ENCODE measurements at regions not wholly inside any gene's neighbourhood (a gene's known extent, or its start where the extent isn't known, plus 50 kb on each side); places are given as distances from the start of the nearest gene placed in this dataset.

- DNase-seq = no peak
These were observed 318.5 kb upstream of the JARID2 start for GRCh38 chr6:14927398-14927797.

- DNase-seq = no peak
These were observed 316.6 kb upstream of the JARID2 start for GRCh38 chr6:14929291-14929690.

GRCh38 chr6:14930366-14930989 lies 315.4 kb upstream of the JARID2 start:
- no peak for DNase-seq

GRCh38 chr6:14932485-14933182 lies 313.2 kb upstream of the JARID2 start:
- no peak for DNase-seq

- no peak for DNase-seq
These were observed 312.7 kb upstream of the JARID2 start for GRCh38 chr6:14933183-14933544.

- no peak for DNase-seq
These were observed 311.9 kb upstream of the JARID2 start for GRCh38 chr6:14934013-14934412.

GRCh38 chr6:14934844-14935243 lies 311.0 kb upstream of the JARID2 start:
- DNase-seq = no peak

GRCh38 chr6:14936861-14937260 lies 309.0 kb upstream of the JARID2 start:
- DNase-seq = no peak

GRCh38 chr6:14943116-14943515 lies 302.8 kb upstream of the JARID2 start:
- DNase-seq = no peak

GRCh38 chr6:14944593-14944992 lies 301.3 kb upstream of the JARID2 start:
- no peak for DNase-seq

GRCh38 chr6:14945461-14946185 lies 300.2 kb upstream of the JARID2 start:
- no peak for DNase-seq

GRCh38 chr6:14946753-14947152 lies 299.1 kb upstream of the JARID2 start:
- no peak for DNase-seq

- DNase-seq = no peak
These were observed 297.2 kb upstream of the JARID2 start for GRCh38 chr6:14948586-14949245.

GRCh38 chr6:14950103-14950969 lies 295.5 kb upstream of the JARID2 start:
- no peak for DNase-seq

- DNase-seq = no peak
These were observed 294.9 kb upstream of the JARID2 start for GRCh38 chr6:14950970-14951276.

- no peak for DNase-seq
These were observed 294.2 kb upstream of the JARID2 start for GRCh38 chr6:14951704-14952103.

GRCh38 chr6:14953836-14954235 lies 292.0 kb upstream of the JARID2 start:
- no peak for DNase-seq

- peak; percentile 14 for DNase-seq
These were observed 288.4 kb upstream of the JARID2 start for GRCh38 chr6:14957355-14958059.

- no peak for DNase-seq
These were observed 286.5 kb upstream of the JARID2 start for GRCh38 chr6:14959324-14959885.

GRCh38 chr6:14964556-14965270 lies 281.2 kb upstream of the JARID2 start:
- DNase-seq = no peak

GRCh38 chr6:14965424-14966075 lies 280.3 kb upstream of the JARID2 start:
- no peak for DNase-seq
